Astrocyte (in vitro differentiated cells and primary cell): ENCODE measurements at regions not wholly inside any gene's neighbourhood (a gene's known extent, or its start where the extent isn't known, plus 50 kb on each side); places are given as distances from the start of the nearest gene placed in this dataset.

ENCODE experiments used
- DNase-seq: peaks from one replicate; pipeline ENCODE4 v3.0.0-alpha.2; 2010; ENCODE audit warnings: low read depth
- FAIRE-seq: peaks from 2 replicates; lab custom pipeline; 2011; peaks lifted over from hg19 to GRCh38; lab: Jason Lieb, UNC
- H2AFZ ChIP-seq: 2 replicates; pipeline ENCODE4 v1.6.0; 2012; ENCODE audit warnings: low read depth, low read length, inconsistent platforms
- H3K27ac ChIP-seq: 2 replicates; pipeline ENCODE4 v1.5.1; 2011; ENCODE audit warnings: low read depth, low read length, inconsistent platforms
- H3K27me3 ChIP-seq: 2 replicates; pipeline ENCODE4 v1.6.0; 2011; ENCODE audit warnings: low read length, inconsistent platforms; ENCODE audit not compliant: insufficient read depth
- H3K36me3 ChIP-seq: 2 replicates; pipeline ENCODE4 v1.5.1; 2011; ENCODE audit warnings: low read length, inconsistent platforms; ENCODE audit not compliant: insufficient read depth
- H3K4me1 ChIP-seq: 2 replicates; pipeline ENCODE4 v1.5.1; 2011; ENCODE audit warnings: low read length, inconsistent platforms; ENCODE audit not compliant: insufficient read depth
- H3K4me2 ChIP-seq: 2 replicates; pipeline ENCODE4 v1.6.0; 2012; ENCODE audit warnings: low read length, inconsistent platforms
- H3K4me3 ChIP-seq: 2 replicates; pipeline ENCODE4 v1.5.1; 2011; ENCODE audit warnings: low read depth, mild to moderate bottlenecking, low read length, inconsistent platforms; ENCODE audit not compliant: insufficient read depth
- H3K79me2 ChIP-seq: 2 replicates; pipeline ENCODE4 v1.6.0; 2012; ENCODE audit warnings: mild to moderate bottlenecking, low read length, inconsistent platforms; ENCODE audit not compliant: insufficient read depth
- H3K9ac ChIP-seq: 2 replicates; pipeline ENCODE4 v1.6.0; 2012; ENCODE audit warnings: mild to moderate bottlenecking, low read length, inconsistent platforms
- H3K9me3 ChIP-seq: 2 replicates; pipeline ENCODE4 v1.5.1; 2012; ENCODE audit warnings: low read depth, mild to moderate bottlenecking, low read length, inconsistent platforms; ENCODE audit not compliant: insufficient read depth
- H4K20me1 ChIP-seq: 2 replicates; pipeline ENCODE4 v1.6.0; 2012; ENCODE audit warnings: low read length, inconsistent platforms; ENCODE audit not compliant: insufficient read depth
- H3K27ac Mint-ChIP-seq: one replicate; pipeline ENCODE4 v1.8.0; 2021; ENCODE audit warnings: mild to moderate bottlenecking, mixed read lengths; ENCODE audit not compliant: unreplicated experiment
- H3K27me3 Mint-ChIP-seq: one replicate; pipeline ENCODE4 v1.8.0; 2021; ENCODE audit warnings: low read depth, mixed read lengths; ENCODE audit not compliant: unreplicated experiment
- H3K36me3 Mint-ChIP-seq: one replicate; pipeline ENCODE4 v1.8.0; 2021; ENCODE audit warnings: low read depth, mixed read lengths; ENCODE audit not compliant: unreplicated experiment
- H3K4me1 Mint-ChIP-seq: one replicate; pipeline ENCODE4 v1.8.0; 2021; ENCODE audit warnings: low read depth, mixed read lengths; ENCODE audit not compliant: unreplicated experiment
- H3K4me3 Mint-ChIP-seq: one replicate; pipeline ENCODE4 v1.8.0; 2021; ENCODE audit warnings: mild to moderate bottlenecking, moderate library complexity, mixed read lengths; ENCODE audit not compliant: unreplicated experiment
- H3K9me3 Mint-ChIP-seq: one replicate; pipeline ENCODE4 v1.8.0; 2021; ENCODE audit warnings: mild to moderate bottlenecking, mixed read lengths; ENCODE audit not compliant: unreplicated experiment
- EZH2 ChIP-seq: IDR thresholded peaks from 2 replicates; pipeline ENCODE4 v1.6.1; 2012; ENCODE audit warnings: mild to moderate bottlenecking, low read length, inconsistent platforms; ENCODE audit not compliant: insufficient read depth
- TF ChIP-seq, protein P1 (sequence below): IDR thresholded peaks from 2 replicates; pipeline ENCODE4 v1.5.1; 2011; ENCODE audit warnings: low read depth, mild to moderate bottlenecking, inconsistent platforms, low read length, moderate library complexity; ENCODE audit not compliant: insufficient read depth

DNA sequence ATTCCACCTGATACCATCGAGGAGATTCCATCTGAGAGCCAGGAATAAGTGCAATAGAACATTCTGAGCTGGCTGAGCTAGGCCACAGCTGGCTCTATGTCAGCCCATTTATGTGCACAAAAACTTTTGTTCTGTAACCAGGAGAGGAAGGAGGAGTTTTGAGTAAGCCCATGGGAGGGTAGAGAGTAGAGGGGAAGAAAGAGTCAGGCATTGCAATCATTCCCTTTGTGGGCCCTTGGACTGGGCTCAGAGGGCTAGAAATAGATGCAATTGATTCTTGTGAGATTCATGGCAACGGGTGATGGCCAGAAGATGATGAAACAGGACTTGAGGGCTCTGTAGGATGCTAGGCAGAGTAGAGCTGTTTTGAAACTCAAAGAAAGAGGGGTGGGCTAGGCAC, 104.6 kb upstream of the KIF5B start:
- no peaks in the 10 kb centered on the region for H3K79me2 ChIP-seq
- Mint-ChIP-seq H3K9me3 (no peaks in the 10 kb centered on the region), H3K4me1 (peaks cover 11% of the 10 kb centered on the region), H3K4me3 (no peak overlapping the region), H3K27me3 (no peaks in the 10 kb centered on the region), H3K27ac (no peak overlapping the region), H3K36me3 (peaks cover 2% of the 10 kb centered on the region)
- H4K20me1 ChIP-seq = no peaks in the 10 kb centered on the region
- no peak for FAIRE-seq
- no peak overlapping the region for H3K4me2 ChIP-seq
- peaks cover 6% of the 10 kb centered on the region for H3K4me1 ChIP-seq
- no peaks in the 10 kb centered on the region for H3K9me3 ChIP-seq
- TF ChIP-seq EZH2 = no peak
- TF ChIP-seq, protein P1, sequence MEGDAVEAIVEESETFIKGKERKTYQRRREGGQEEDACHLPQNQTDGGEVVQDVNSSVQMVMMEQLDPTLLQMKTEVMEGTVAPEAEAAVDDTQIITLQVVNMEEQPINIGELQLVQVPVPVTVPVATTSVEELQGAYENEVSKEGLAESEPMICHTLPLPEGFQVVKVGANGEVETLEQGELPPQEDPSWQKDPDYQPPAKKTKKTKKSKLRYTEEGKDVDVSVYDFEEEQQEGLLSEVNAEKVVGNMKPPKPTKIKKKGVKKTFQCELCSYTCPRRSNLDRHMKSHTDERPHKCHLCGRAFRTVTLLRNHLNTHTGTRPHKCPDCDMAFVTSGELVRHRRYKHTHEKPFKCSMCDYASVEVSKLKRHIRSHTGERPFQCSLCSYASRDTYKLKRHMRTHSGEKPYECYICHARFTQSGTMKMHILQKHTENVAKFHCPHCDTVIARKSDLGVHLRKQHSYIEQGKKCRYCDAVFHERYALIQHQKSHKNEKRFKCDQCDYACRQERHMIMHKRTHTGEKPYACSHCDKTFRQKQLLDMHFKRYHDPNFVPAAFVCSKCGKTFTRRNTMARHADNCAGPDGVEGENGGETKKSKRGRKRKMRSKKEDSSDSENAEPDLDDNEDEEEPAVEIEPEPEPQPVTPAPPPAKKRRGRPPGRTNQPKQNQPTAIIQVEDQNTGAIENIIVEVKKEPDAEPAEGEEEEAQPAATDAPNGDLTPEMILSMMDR = no peak
- H3K9ac ChIP-seq = no peak overlapping the region
- no peaks in the 10 kb centered on the region for H3K36me3 ChIP-seq
- DNase-seq = no peak
- no peaks in the 10 kb centered on the region for H3K27me3 ChIP-seq
- no peak overlapping the region for H3K27ac ChIP-seq
- H3K4me3 ChIP-seq = no peak overlapping the region
- H2AFZ ChIP-seq = no peak overlapping the region

DNA sequence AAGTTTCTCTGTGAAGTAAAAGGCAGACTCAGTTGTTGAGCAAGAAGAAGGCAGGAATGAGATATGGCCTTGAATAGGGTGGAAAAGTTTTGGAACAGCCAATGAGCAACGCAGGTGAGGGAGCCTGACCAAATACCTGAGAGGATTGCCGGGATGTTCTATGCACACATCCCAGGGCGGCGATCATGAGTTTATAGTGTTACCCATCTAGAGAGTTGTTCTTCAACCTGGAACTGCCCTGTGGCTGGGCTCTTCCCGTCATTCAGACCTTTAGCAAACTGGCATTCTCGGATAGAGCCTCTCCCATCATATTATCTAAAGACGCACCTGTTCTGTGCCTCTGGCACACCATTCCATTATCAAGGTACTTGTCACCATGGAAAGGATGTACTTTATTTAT, 103.0 kb upstream of the KIF5B start:
- DNase-seq (no peak), FAIRE-seq (no peak)
- Histone ChIP-seq H4K20me1 (no peaks in the 10 kb centered on the region), H3K27me3 (no peaks in the 10 kb centered on the region), H3K9ac (no peak overlapping the region), H3K9me3 (no peaks in the 10 kb centered on the region), H3K4me2 (no peak overlapping the region), H3K36me3 (no peaks in the 10 kb centered on the region), H2AFZ (no peak overlapping the region), H3K4me3 (no peak overlapping the region), H3K27ac (no peak overlapping the region), H3K79me2 (no peaks in the 10 kb centered on the region), H3K4me1 (peaks cover 13% of the 10 kb centered on the region)
- Mint-ChIP-seq H3K9me3 (peaks cover 4% of the 10 kb centered on the region), H3K27ac (no peak overlapping the region), H3K4me3 (no peak overlapping the region), H3K4me1 (peaks cover 21% of the 10 kb centered on the region), H3K36me3 (peaks cover 2% of the 10 kb centered on the region), H3K27me3 (no peaks in the 10 kb centered on the region)
- TF ChIP-seq, protein P1 = no peak
- no peak for TF ChIP-seq EZH2

DNA sequence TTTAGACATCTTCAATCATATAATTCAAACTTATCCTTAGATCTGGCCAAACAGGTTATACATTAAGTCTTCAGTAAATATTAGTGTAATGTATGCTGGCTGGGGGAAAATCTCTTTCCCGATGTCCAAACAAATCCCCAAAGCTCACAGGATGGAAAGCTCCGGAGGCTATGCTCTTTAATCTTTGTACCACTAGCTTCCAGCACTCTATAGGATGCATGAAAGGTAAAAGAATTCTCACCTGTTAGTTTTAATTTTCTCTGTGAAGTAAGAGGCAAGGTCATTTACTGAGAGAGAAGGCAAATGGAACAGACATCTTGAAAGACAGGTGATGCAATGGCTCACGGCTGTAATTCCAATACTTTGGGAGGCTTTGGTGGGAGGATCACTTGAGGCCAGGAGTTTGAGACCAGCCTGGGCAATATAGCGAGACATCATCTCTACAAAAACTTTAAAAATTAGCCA, 99.8 kb upstream of the KIF5B start:
- FAIRE-seq = no peak
- Mint-ChIP-seq H3K27me3 (no peaks in the 10 kb centered on the region), H3K4me1 (peaks cover 10% of the 10 kb centered on the region), H3K4me3 (no peak overlapping the region), H3K27ac (no peak overlapping the region), H3K9me3 (peaks cover 8% of the 10 kb centered on the region), H3K36me3 (peaks cover 2% of the 10 kb centered on the region)
- H3K27ac ChIP-seq = no peak overlapping the region
- H3K9ac ChIP-seq = no peak overlapping the region
- H3K4me3 ChIP-seq = no peak overlapping the region
- H3K27me3 ChIP-seq = no peaks in the 10 kb centered on the region
- no peaks in the 10 kb centered on the region for H3K79me2 ChIP-seq
- no peak for DNase-seq
- H3K4me1 ChIP-seq = peaks cover 7% of the 10 kb centered on the region
- no peak overlapping the region for H3K4me2 ChIP-seq
- no peaks in the 10 kb centered on the region for H3K9me3 ChIP-seq
- H2AFZ ChIP-seq = no peak overlapping the region
- TF ChIP-seq, protein P1 = no peak
- TF ChIP-seq EZH2 = no peak
- no peaks in the 10 kb centered on the region for H3K36me3 ChIP-seq
- no peaks in the 10 kb centered on the region for H4K20me1 ChIP-seq
